Stimulated activated CD8-positive, alpha-beta memory T cell treated with anti-CD3 and anti-CD28 coated beads, Interleukin-2, amount 100 ng/mL, for 48 hours (primary cell): ENCODE measurements at regions not wholly inside any gene's neighbourhood (a gene's known extent, or its start where the extent isn't known, plus 50 kb on each side); places are given as distances from the start of the nearest gene placed in this dataset.

Source experiments
- DNase-seq, 2 donors: peaks; one replicate each; pipeline ENCODE4 v3.0.0-alpha.2; 2020; ENCODE audit warnings: low read depth in 2 of 2

- DNase-seq = no peak
These were observed 137.3 kb downstream of the TWIST2 start for GRCh38 chr2:238985041-238985729.

- DNase-seq = no peak
These were observed 138.1 kb downstream of the TWIST2 start for GRCh38 chr2:238985931-238986446.

- no peak for DNase-seq
These were observed 138.8 kb downstream of the TWIST2 start for GRCh38 chr2:238986491-238987351.

GRCh38 chr2:238987352-238987981 is 139.6 kb downstream of the TWIST2 start:
- no peak for DNase-seq

DNA sequence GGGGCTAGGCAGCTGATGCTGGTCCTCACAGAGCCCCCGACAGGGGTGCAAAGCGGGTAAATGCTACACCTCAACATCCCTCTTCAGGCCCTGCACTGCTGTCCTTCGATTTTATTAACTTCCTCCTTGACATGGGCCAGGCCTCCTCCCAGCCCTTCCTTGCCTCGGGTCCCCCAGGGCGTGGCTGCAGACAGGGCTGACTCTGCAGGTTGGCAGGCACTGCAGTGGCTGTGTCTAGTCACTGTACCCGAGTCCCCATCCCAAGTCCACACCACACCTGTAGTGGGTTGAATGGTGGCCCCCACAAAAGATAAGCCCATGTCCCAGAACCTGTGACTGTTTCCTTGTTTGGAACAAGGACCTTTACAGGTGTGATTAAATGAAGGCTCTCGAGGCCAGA is 140.2 kb downstream of the TWIST2 start:
- no peak for DNase-seq

- DNase-seq = no peak
These were observed 140.9 kb downstream of the TWIST2 start for GRCh38 chr2:238988752-238989151.

GRCh38 chr2:238989484-238989883 is 141.6 kb downstream of the TWIST2 start:
- no peak for DNase-seq

GRCh38 chr2:238994432-238994831 is 146.5 kb downstream of the TWIST2 start:
- no peak for DNase-seq

- no peak for DNase-seq
These were observed 147.0 kb downstream of the TWIST2 start for GRCh38 chr2:238994876-238995275.

GRCh38 chr2:238995634-238996033 is 147.7 kb downstream of the TWIST2 start:
- DNase-seq = no peak

GRCh38 chr2:238996331-238997136 is 148.6 kb downstream of the TWIST2 start:
- no peak for DNase-seq

GRCh38 chr2:238997137-238997390 is 149.2 kb downstream of the TWIST2 start:
- DNase-seq = no peak

DNA sequence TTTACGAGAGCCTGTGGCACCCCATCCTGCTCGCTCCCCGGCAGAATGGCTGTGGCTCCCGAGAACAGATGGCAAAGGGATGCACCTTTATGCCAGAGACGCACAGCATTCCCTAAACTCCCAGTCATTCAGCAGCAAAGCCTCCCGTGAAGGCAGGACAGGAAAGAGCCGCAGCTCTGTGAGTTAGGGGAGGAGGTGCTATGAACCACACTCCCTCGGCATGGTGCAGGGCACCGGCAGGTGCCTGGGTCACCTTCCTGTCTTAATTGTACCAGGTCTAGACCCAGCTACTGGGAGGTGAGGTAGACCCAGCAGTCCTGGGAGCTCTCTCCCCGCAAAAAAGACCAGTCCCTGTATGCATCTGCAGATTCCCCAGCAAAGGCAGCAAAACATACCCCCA is 149.8 kb downstream of the TWIST2 start:
- DNase-seq = no peak
